WTC11 (cell line): ENCODE measurements at regions not wholly inside any gene's neighbourhood (a gene's known extent, or its start where the extent isn't known, plus 50 kb on each side); places are given as distances from the start of the nearest gene placed in this dataset.

Experiments
- ATAC-seq: fragments of 200-7000 bp; cut with Tn5 transposase; 2 replicates; pipeline ENCODE4 v1.10.0; 2021; ENCODE audit warnings: mild to moderate bottlenecking, moderate library complexity
- CTCF ChIA-PET: fragments of 300-600 bp; sonication (Branson Sonifier 250); formaldehyde crosslinking; loops from one replicate; lab custom pipeline; 2021; ENCODE audit warnings: antibody characterized with exemption; lab: Charles Lee
- POLR2A ChIA-PET: fragments of 350-600 bp; sonication (Branson Sonifier 250); formaldehyde crosslinking; loops from one replicate; lab custom pipeline; 2021; ENCODE audit warnings: antibody characterized with exemption; lab: Charles Lee
- DNase-seq: peaks from one replicate; pipeline ENCODE4 v3.0.0; 2021; ENCODE audit warnings: low spot score
- H3K27ac Mint-ChIP-seq: 2 replicates; pipeline ENCODE4 v1.8.0; 2021; ENCODE audit warnings: mixed read lengths
- H3K27me3 Mint-ChIP-seq: 2 replicates; pipeline ENCODE4 v1.8.0; 2021; ENCODE audit warnings: low read depth, mild to moderate bottlenecking, moderate library complexity, mixed read lengths
- H3K36me3 Mint-ChIP-seq: 2 replicates; pipeline ENCODE4 v1.8.0; 2021; ENCODE audit warnings: mixed read lengths
- H3K4me1 Mint-ChIP-seq: 2 replicates; pipeline ENCODE4 v1.8.0; 2022; ENCODE audit warnings: mixed read lengths
- H3K4me3 Mint-ChIP-seq: 2 replicates; pipeline ENCODE4 v1.8.0; 2021; ENCODE audit warnings: mild to moderate bottlenecking, moderate library complexity, mixed read lengths
- H3K9me3 Mint-ChIP-seq: 2 replicates; pipeline ENCODE4 v1.8.0; 2021; ENCODE audit warnings: mixed read lengths
- E2F4 ChIP-seq: sonication (generic); formaldehyde crosslinking; IDR thresholded peaks from 2 replicates; pipeline ENCODE4 v1.8.1; 2022; ENCODE audit warnings: low read depth, mild to moderate bottlenecking, moderate library complexity, missing genetic modification reagents, borderline replicate concordance
- ERG ChIP-seq: fragments of 250-450 bp; sonication (Bioruptor Pico); IDR thresholded peaks from 2 replicates; pipeline ENCODE4 v1.8.0; 2021; ENCODE audit warnings: mild to moderate bottlenecking
- GABPB1 ChIP-seq: sonication (generic); formaldehyde crosslinking; IDR thresholded peaks from 2 replicates; pipeline ENCODE4 v1.8.1; 2023; ENCODE audit warnings: mild to moderate bottlenecking, missing genetic modification reagents
- NR2C2 ChIP-seq: sonication (generic); formaldehyde crosslinking; IDR thresholded peaks from 2 replicates; pipeline ENCODE4 v1.8.0; 2022; ENCODE audit warnings: mild to moderate bottlenecking, missing genetic modification reagents
- PRDM15 ChIP-seq: sonication (generic); formaldehyde crosslinking; IDR thresholded peaks from 2 replicates; pipeline ENCODE4 v1.8.0; 2022; ENCODE audit warnings: missing genetic modification reagents
- PRRX2 ChIP-seq: fragments of 250-450 bp; sonication (Bioruptor Pico); IDR thresholded peaks from 2 replicates; pipeline ENCODE4 v1.8.0; 2021; ENCODE audit warnings: mild to moderate bottlenecking
- RELA ChIP-seq: sonication (generic); formaldehyde crosslinking; IDR thresholded peaks from 2 replicates; pipeline ENCODE4 v1.8.1; 2022; ENCODE audit warnings: missing genetic modification reagents, mild to moderate bottlenecking, borderline replicate concordance
- SOX15 ChIP-seq: fragments of 250-450 bp; sonication (Bioruptor Pico); IDR thresholded peaks from 2 replicates; pipeline ENCODE4 v1.9.0; 2021; ENCODE audit warnings: mild to moderate bottlenecking
- SP1 ChIP-seq: sonication (generic); formaldehyde crosslinking; conservative IDR thresholded peaks from 2 replicates; pipeline ENCODE4 v1.8.1; 2022; ENCODE audit warnings: missing genetic modification reagents
- TP53 ChIP-seq: sonication (generic); formaldehyde crosslinking; IDR thresholded peaks from 2 replicates; pipeline ENCODE4 v1.8.1; 2023; ENCODE audit warnings: mild to moderate bottlenecking, missing genetic modification reagents
- ZBTB21 ChIP-seq: sonication (generic); formaldehyde crosslinking; IDR thresholded peaks from 2 replicates; pipeline ENCODE4 v1.8.1; 2023; ENCODE audit warnings: mild to moderate bottlenecking, missing genetic modification reagents, borderline replicate concordance
- ZNF121 ChIP-seq: sonication (generic); formaldehyde crosslinking; IDR thresholded peaks from 2 replicates; pipeline ENCODE4 v1.8.0; 2023; ENCODE audit warnings: missing genetic modification reagents
- ZNF281 ChIP-seq: sonication (generic); formaldehyde crosslinking; IDR thresholded peaks from 2 replicates; pipeline ENCODE4 v1.8.0; 2023; ENCODE audit warnings: mild to moderate bottlenecking, missing genetic modification reagents
- ZNF396 ChIP-seq: fragments of 250-450 bp; sonication (Bioruptor Pico); IDR thresholded peaks from 2 replicates; pipeline ENCODE4 v1.8.0; 2021; ENCODE audit warnings: mild to moderate bottlenecking, moderate library complexity, borderline replicate concordance
- ZNF416 ChIP-seq: fragments of 250-450 bp; sonication (Bioruptor Pico); IDR thresholded peaks from 2 replicates; pipeline ENCODE4 v1.9.0; 2021; ENCODE audit warnings: mild to moderate bottlenecking, inconsistent platforms
- TF ChIP-seq, protein P1 (sequence below): sonication (generic); formaldehyde crosslinking; IDR thresholded peaks from 2 replicates; pipeline ENCODE4 v1.8.1; 2022; ENCODE audit warnings: mild to moderate bottlenecking, missing genetic modification reagents, moderate library complexity, borderline replicate concordance

- TF ChIP-seq PRDM15 (CRISPR knock-in tag) (no peak), PRRX2 (CRISPR knock-in tag) (no peak), ZBTB21 (CRISPR knock-in tag) (no peak)
- TF ChIP-seq, protein P1, sequence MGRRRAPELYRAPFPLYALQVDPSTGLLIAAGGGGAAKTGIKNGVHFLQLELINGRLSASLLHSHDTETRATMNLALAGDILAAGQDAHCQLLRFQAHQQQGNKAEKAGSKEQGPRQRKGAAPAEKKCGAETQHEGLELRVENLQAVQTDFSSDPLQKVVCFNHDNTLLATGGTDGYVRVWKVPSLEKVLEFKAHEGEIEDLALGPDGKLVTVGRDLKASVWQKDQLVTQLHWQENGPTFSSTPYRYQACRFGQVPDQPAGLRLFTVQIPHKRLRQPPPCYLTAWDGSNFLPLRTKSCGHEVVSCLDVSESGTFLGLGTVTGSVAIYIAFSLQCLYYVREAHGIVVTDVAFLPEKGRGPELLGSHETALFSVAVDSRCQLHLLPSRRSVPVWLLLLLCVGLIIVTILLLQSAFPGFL (CRISPR knock-in tag): no peak
These were observed 227.6 kb downstream of the BMP7 start (continued) for GRCh38 chr20:57038608-57039440.

DNA sequence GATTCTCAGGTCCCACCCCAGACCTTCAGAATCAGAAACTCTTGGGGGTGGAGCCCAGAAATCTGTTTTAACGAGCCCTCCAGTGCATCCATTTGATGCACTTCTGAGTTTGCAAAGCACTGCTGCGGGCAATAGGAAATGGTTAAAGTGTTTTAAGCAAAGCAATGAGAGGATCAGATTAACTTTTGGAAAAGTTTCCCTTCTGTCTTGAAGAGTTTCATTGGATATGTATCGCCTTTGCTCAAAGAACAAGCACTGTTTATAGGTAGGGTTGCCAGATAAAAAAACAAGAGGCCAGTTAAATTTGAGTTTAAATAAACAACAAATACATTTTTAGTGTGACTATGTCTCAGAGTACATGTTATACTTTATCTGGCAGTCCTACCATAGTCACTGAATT lies 226.0 kb downstream of the BMP7 start:
- ATAC-seq (no peak), DNase-seq (no peak)
- no peak for TF ChIP-seq ZNF281 (CRISPR knock-in tag)
- no peak for TF ChIP-seq ERG (CRISPR knock-in tag)
- TF ChIP-seq E2F4: no peak
- TF ChIP-seq SP1 (CRISPR knock-in tag): no peak
- no peak for TF ChIP-seq GABPB1 (CRISPR knock-in tag)
- TF ChIP-seq ZNF121: no peak
- no peak for TF ChIP-seq NR2C2 (CRISPR knock-in tag)
- no peak for TF ChIP-seq SOX15 (CRISPR knock-in tag)
- TF ChIP-seq RELA (CRISPR knock-in tag): no peak
- no peak for TF ChIP-seq ZNF416 (CRISPR knock-in tag)
- TF ChIP-seq TP53 (CRISPR knock-in tag): no peak
- TF ChIP-seq ZNF396 (CRISPR knock-in tag): no peak
- Mint-ChIP-seq H3K36me3 (no peaks in the 10 kb centered on the region), H3K4me3 (no peak overlapping the region), H3K27ac (no peak overlapping the region), H3K27me3 (peaks cover 9% of the 10 kb centered on the region), H3K4me1 (no peaks in the 10 kb centered on the region), H3K9me3 (no peaks in the 10 kb centered on the region)
- CTCF ChIA-PET: interaction anchor here (1.5 kb wide), 1 partner anchor 20 kb away, joined by 6 read pairs; no protein-coding TSS in a partner anchor
- POLR2A ChIA-PET: no interaction called here
